CD4-positive, alpha-beta T cell (primary cell): ENCODE measurements at regions not wholly inside any gene's neighbourhood (a gene's known extent, or its start where the extent isn't known, plus 50 kb on each side); places are given as distances from the start of the nearest gene placed in this dataset.

Source experiments
- ATAC-seq: fragments of 200-7000 bp; cut with Tn5 transposase; one replicate; pipeline ENCODE4 v1.10.0; 2022; ENCODE audit warnings: mild to moderate bottlenecking; ENCODE audit not compliant: poor library complexity
- CTCF ChIA-PET: fragments of 350-600 bp; sonication (Branson Sonifier 250); formaldehyde crosslinking; loops from one replicate; lab custom pipeline; 2021; ENCODE audit warnings: antibody characterized with exemption, inconsistent platforms; lab: Charles Lee
- POLR2A ChIA-PET: fragments of 350-600 bp; sonication (Branson Sonifier 250); formaldehyde crosslinking; loops from one replicate; lab custom pipeline; 2021; ENCODE audit warnings: antibody characterized with exemption, inconsistent platforms; lab: Charles Lee
- DNase-seq, 14 experiments: peaks; one replicate each; pipeline ENCODE4 v3.0.0-alpha.2; 2013 to 2020; ENCODE audit warnings: mixed read lengths in 2 of 14
- H3K27ac ChIP-seq, 2 donors: one replicate each; pipeline versions ENCODE4 v1.5.1 to v1.7.0; 2013; ENCODE audit warnings: low read length in 2 of 2, low read depth in 1 of 2, mild to moderate bottlenecking in 1 of 2
- H3K27me3 ChIP-seq, 2 experiments: 1 replicate in 1 of 2; 2 replicates in 1 of 2; pipeline versions ENCODE4 v1.6.1 to v1.7.0; 2013; ENCODE audit warnings: low read length in 2 of 2, control low read depth in 1 of 2, mild to moderate bottlenecking in 1 of 2, moderate library complexity in 1 of 2; ENCODE audit not compliant: insufficient read depth in 2 of 2, control insufficient read depth in 1 of 2
- H3K36me3 ChIP-seq: one replicate; pipeline ENCODE4 v1.6.1; 2013; ENCODE audit warnings: low read length, control low read depth; ENCODE audit not compliant: insufficient read depth
- H3K4me1 ChIP-seq: one replicate; pipeline ENCODE4 v1.6.1; 2013; ENCODE audit warnings: low read length, control low read depth; ENCODE audit not compliant: insufficient read depth
- H3K4me3 ChIP-seq: one replicate; pipeline ENCODE4 v1.5.1; 2013; ENCODE audit warnings: mild to moderate bottlenecking, low read length, moderate library complexity
- H3K9me3 ChIP-seq, 2 experiments: 1 replicate in 1 of 2; 2 replicates in 1 of 2; pipeline versions ENCODE4 v1.6.1 to v1.7.0; 2013; ENCODE audit warnings: low read length in 2 of 2, mild to moderate bottlenecking in 2 of 2, control low read depth in 1 of 2, moderate library complexity in 1 of 2; ENCODE audit not compliant: control insufficient read depth in 1 of 2, insufficient read depth in 1 of 2
- H3K27ac Mint-ChIP-seq: one replicate; pipeline ENCODE4 v1.8.0; 2020; ENCODE audit warnings: mixed read lengths
- H3K27me3 Mint-ChIP-seq: one replicate; pipeline ENCODE4 v1.8.0; 2021; ENCODE audit warnings: mixed read lengths
- H3K36me3 Mint-ChIP-seq: one replicate; pipeline ENCODE4 v1.8.0; 2021; ENCODE audit warnings: low read depth, mixed read lengths
- H3K4me1 Mint-ChIP-seq: one replicate; pipeline ENCODE4 v1.8.0; 2021; ENCODE audit warnings: low read depth, mixed read lengths
- H3K4me3 Mint-ChIP-seq: one replicate; pipeline ENCODE4 v1.8.0; 2020; ENCODE audit warnings: mild to moderate bottlenecking, mixed read lengths
- H3K9me3 Mint-ChIP-seq: one replicate; pipeline ENCODE4 v1.8.0; 2020; ENCODE audit warnings: mixed read lengths
- intact Hi-C, 2 experiments: fragments of 100-400 bp; cut with DNase I in 1 of 2; cut with micrococcal nuclease in 1 of 2; formaldehyde crosslinking; loops; one replicate each; pipeline versions ENCODE4 v1.15.1 to v1.9.0; 2023 to 2025; cut with DNase I, micrococcal nuclease
- TF ChIP-seq, protein P1 (sequence below): fragments of 200-600 bp; IDR thresholded peaks from one replicate; pipeline ENCODE4 v1.8.0; 2022; ENCODE audit warnings: antibody characterized with exemption, mild to moderate bottlenecking

DNA sequence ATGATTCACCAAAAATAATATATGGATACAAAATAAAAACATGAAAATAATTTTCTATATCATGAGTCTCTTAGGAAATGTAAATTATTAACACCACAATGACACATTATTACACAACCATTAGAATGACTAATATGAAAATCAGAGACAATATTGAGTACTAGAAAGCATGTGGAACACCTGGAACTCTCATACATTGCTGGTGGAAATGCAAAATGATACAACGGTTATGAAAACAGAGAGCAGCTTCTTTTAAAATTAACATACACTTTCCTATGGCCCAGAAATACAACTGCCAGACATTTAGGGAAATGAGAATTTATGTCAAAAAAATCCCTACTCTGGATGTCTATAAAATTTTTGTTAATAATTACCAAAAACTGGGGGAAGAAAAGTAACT lies 853.3 kb upstream of the MAN1A1 start:
- Mint-ChIP-seq H3K27me3 (no peaks in the 10 kb centered on the region), H3K4me3 (no peak overlapping the region), H3K9me3 (peaks cover 2% of the 10 kb centered on the region), H3K36me3 (no peaks in the 10 kb centered on the region), H3K27ac (no peak overlapping the region), H3K4me1 (no peaks in the 10 kb centered on the region)
- H3K9me3 ChIP-seq, result peaks cover 0 to 7% of the 10 kb centered on the region in 2 experiments
- no peaks in the 10 kb centered on the region for H3K4me1 ChIP-seq
- intact Hi-C loops, result no loop called here
- H3K27ac ChIP-seq, result no peak overlapping the region
- H3K27me3 ChIP-seq, result no peaks in the 10 kb centered on the region
- DNase-seq (no peak), ATAC-seq (no peak)
- TF ChIP-seq, protein P1, sequence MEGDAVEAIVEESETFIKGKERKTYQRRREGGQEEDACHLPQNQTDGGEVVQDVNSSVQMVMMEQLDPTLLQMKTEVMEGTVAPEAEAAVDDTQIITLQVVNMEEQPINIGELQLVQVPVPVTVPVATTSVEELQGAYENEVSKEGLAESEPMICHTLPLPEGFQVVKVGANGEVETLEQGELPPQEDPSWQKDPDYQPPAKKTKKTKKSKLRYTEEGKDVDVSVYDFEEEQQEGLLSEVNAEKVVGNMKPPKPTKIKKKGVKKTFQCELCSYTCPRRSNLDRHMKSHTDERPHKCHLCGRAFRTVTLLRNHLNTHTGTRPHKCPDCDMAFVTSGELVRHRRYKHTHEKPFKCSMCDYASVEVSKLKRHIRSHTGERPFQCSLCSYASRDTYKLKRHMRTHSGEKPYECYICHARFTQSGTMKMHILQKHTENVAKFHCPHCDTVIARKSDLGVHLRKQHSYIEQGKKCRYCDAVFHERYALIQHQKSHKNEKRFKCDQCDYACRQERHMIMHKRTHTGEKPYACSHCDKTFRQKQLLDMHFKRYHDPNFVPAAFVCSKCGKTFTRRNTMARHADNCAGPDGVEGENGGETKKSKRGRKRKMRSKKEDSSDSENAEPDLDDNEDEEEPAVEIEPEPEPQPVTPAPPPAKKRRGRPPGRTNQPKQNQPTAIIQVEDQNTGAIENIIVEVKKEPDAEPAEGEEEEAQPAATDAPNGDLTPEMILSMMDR, result no peak
- H3K36me3 ChIP-seq, result no peaks in the 10 kb centered on the region
- no peak overlapping the region for H3K4me3 ChIP-seq
- ChIA-PET POLR2A (no interaction called here), CTCF (no interaction called here)

DNA sequence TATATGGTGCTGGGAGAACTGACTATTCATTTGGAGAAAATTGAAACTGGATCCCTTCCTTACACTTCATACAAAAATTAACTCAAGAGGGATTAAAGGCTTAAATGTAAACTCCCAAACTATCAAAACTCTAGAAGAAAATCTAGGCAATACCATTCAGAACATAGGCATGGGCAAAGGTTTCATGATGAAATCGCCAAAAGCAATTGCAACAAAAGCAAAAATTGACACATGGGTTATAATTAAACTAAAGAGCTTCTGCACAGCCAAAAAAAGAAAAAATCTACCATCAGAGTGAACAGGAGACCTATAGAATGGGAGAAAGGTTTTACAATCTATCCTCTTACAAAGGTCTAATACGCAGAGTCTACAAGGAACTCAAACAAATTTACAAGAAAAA lies 851.3 kb upstream of the MAN1A1 start:
- Histone ChIP-seq H3K36me3 (no peaks in the 10 kb centered on the region), H3K9me3 (peaks cover 0 to 7% of the 10 kb centered on the region in 2 experiments), H3K27ac (no peak overlapping the region), H3K4me3 (no peak overlapping the region), H3K4me1 (no peaks in the 10 kb centered on the region), H3K27me3 (no peaks in the 10 kb centered on the region)
- intact Hi-C loops, result no loop called here
- Mint-ChIP-seq H3K4me1 (no peaks in the 10 kb centered on the region), H3K4me3 (no peak overlapping the region), H3K27me3 (no peaks in the 10 kb centered on the region), H3K27ac (no peak overlapping the region), H3K36me3 (no peaks in the 10 kb centered on the region), H3K9me3 (no peaks in the 10 kb centered on the region)
- no peak for DNase-seq
- POLR2A ChIA-PET, result no interaction called here
- TF ChIP-seq, protein P1, result no peak
- no peak for ATAC-seq
- CTCF ChIA-PET, result no interaction called here

DNA sequence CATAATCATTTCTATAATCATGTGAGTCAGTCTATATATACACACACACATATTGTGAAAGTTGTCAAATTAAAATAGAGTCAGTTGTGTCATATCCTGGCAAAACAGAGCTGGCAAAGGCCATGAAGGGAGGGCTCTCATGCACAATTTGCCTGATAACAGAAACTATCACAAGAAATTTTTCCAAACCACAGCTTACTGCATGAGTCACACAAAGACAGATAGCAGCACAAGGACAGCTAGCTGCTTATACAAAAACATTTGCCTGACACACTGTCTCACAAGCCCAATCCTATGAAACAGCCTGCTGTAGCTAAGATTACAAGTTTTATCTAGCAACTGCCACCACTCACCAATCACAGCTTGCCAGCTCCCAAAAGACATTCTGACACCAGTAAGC lies 848.5 kb upstream of the MAN1A1 start:
- Histone ChIP-seq H3K27me3 (no peaks in the 10 kb centered on the region), H3K36me3 (no peaks in the 10 kb centered on the region), H3K4me1 (no peaks in the 10 kb centered on the region), H3K4me3 (no peak overlapping the region), H3K27ac (no peak overlapping the region), H3K9me3 (no peaks in the 10 kb centered on the region)
- no peak overlapping the region for H3K4me3 Mint-ChIP-seq
- H3K27ac Mint-ChIP-seq, result no peak overlapping the region
- no peaks in the 10 kb centered on the region for H3K9me3 Mint-ChIP-seq
- ChIA-PET CTCF (no interaction called here), POLR2A (no interaction called here)
- DNase-seq (no peak), ATAC-seq (no peak)
- TF ChIP-seq, protein P1, result no peak
- no peaks in the 10 kb centered on the region for H3K4me1 Mint-ChIP-seq
- no peaks in the 10 kb centered on the region for H3K36me3 Mint-ChIP-seq
- no peaks in the 10 kb centered on the region for H3K27me3 Mint-ChIP-seq
- intact Hi-C loops, result no loop called here
